ENCODE measurements at regions not wholly inside any gene's neighbourhood (a gene's known extent, or its start where the extent isn't known, plus 50 kb on each side); places are given as distances from the start of the nearest gene placed in this dataset.

- Mint-ChIP-seq H3K27ac (no peak overlapping the region), H3K36me3 (ENCODE audit: low read depth) (no peaks in the 10 kb centered on the region)
Observed at GRCh38 chr12:18992336-18992735, 137.2 kb upstream of the PLEKHA5 start.

DNA sequence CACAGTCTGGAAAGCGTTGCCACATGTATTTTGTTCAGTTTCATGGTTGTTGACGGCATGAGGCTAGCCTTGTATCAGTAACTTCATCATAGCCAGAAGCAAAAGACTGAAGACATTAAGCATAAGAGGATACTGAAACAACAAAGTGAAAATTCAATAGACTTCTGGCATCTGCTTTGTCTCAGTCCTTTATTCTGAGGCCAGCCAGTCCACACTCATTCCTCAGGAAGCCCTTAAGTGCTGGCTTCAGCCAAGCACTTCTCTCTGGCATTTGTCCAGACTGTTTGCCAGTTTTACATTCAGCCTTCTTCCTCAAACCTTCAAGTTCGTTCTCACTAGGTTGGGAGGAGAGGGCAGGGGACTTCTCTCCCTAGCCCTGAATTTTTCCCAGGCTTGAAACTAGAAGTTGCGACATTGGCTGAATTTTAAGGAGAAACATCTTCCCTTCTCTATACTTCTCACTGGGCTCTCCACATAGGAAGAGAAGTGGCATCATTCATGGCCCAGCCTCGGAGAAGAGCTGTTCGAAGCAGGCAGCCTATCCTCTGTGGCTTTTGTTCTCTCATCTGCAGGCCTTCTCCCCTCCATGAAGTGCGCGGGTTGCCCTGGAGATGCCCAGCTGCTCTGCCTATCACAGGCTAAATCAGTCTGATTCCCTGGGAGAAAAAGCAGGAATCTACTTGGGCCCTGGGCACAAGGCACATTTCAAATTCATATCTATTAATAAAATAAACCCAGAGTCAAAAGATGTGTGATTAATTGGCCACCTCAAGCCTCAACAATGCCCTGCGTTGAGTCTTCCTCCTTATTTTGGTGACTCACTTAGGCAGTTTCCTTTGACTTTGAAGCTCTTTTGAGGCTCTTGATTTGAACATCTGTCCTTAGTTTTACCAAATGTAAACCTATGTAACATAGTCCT, 130.9 kb upstream of the PLEKHA5 start:
- H3K4me3 Mint-ChIP-seq: no peak overlapping the region
- no peaks in the 10 kb centered on the region for H3K36me3 Mint-ChIP-seq (ENCODE audit: low read depth)
- H3K27ac Mint-ChIP-seq: no peak overlapping the region
- ATAC-seq (no peak), DNase-seq (no peak)
- ChIA-PET CTCF (no interaction called here), POLR2A (no interaction called here)
- no peaks in the 10 kb centered on the region for H3K9me3 Mint-ChIP-seq (ENCODE audit: insufficient read depth)
- no peaks in the 10 kb centered on the region for H3K27me3 Mint-ChIP-seq (ENCODE audit: low read depth)
- H3K4me1 Mint-ChIP-seq (ENCODE audit: low read depth): no peaks in the 10 kb centered on the region

More at GRCh38 chr12:18992336-18992735, 137.2 kb upstream of the PLEKHA5 start:
- H3K4me3 Mint-ChIP-seq: no peak overlapping the region
- no peaks in the 10 kb centered on the region for H3K27me3 Mint-ChIP-seq (ENCODE audit: low read depth)
- no peaks in the 10 kb centered on the region for H3K4me1 Mint-ChIP-seq (ENCODE audit: low read depth)
- POLR2A ChIA-PET: no interaction called here
- ATAC-seq (no peak), DNase-seq (no peak)
- no peaks in the 10 kb centered on the region for H3K9me3 Mint-ChIP-seq (ENCODE audit: insufficient read depth)
- CTCF ChIA-PET: no interaction called here

DNA sequence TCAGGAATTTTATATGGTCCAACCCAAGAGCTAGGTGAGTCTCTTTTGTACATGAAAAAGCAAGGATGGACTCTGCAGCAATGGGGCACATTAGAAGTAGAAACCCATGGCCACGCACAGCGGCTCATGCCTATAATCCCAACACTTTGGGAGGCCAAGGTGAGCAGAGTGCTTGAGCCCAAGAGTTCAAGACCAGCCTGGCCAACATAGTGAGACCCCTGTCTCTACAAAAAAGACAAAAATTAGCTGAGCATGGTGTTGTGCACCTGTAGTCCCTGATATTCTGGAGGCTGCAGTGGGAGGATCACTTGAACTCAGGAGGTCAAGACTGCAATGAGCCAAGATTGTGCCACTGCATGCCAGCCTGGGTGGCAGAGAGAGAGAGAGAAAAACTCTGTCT, 128.7 kb upstream of the PLEKHA5 start:
- CTCF ChIA-PET: no interaction called here
- no peaks in the 10 kb centered on the region for H3K36me3 Mint-ChIP-seq (ENCODE audit: low read depth)
- no peaks in the 10 kb centered on the region for H3K4me1 Mint-ChIP-seq (ENCODE audit: low read depth)
- no peak overlapping the region for H3K27ac Mint-ChIP-seq
- POLR2A ChIA-PET: no interaction called here
- ATAC-seq: no peak
- H3K27me3 Mint-ChIP-seq (ENCODE audit: low read depth): no peaks in the 10 kb centered on the region
- no peak overlapping the region for H3K4me3 Mint-ChIP-seq
- no peak for DNase-seq
- H3K9me3 Mint-ChIP-seq (ENCODE audit: insufficient read depth): no peaks in the 10 kb centered on the region

GRCh38 chr12:19002216-19002615, 127.3 kb upstream of the PLEKHA5 start:
- CTCF ChIA-PET: no interaction called here
- Mint-ChIP-seq H3K9me3 (ENCODE audit: insufficient read depth) (no peaks in the 10 kb centered on the region), H3K4me3 (no peak overlapping the region), H3K27ac (no peak overlapping the region), H3K27me3 (ENCODE audit: low read depth) (no peaks in the 10 kb centered on the region), H3K4me1 (ENCODE audit: low read depth) (no peaks in the 10 kb centered on the region), H3K36me3 (ENCODE audit: low read depth) (no peaks in the 10 kb centered on the region)
- POLR2A ChIA-PET: no interaction called here
- DNase-seq (no peak), ATAC-seq (no peak)

GRCh38 chr12:19003141-19003540, 126.4 kb upstream of the PLEKHA5 start:
- CTCF ChIA-PET: no interaction called here
- POLR2A ChIA-PET: no interaction called here

DNA sequence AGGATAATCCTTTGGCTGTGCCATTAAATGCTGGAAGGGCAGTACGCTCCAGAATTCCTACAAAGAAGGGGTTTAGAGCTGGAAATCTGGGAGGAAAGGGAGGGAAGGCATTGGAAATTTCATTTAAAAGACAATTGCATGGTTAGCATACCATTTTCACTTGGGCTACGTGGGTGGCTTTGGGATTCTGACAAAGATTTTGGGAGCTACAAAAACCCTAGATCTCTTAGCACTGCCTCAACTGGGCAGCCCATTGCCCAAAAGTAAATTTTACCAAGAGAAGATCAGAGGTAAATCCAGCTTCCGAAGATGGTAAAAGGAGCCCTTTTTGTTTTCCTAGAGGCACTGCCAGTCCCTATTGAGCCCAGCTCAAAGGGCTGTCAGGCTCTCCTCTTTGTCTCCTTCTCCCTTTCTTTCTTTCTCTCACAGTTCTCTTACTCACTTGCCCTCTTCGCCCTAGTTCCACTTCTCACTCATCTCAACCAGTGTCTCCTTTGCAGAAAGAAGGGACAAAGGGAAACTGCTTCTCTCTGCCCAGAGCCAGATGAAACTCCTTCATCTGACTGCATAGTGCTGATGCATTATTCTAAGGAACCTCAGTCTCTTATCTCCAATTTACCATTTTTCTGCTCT, 125.4 kb upstream of the PLEKHA5 start:
- DNase-seq (no peak), ATAC-seq (no peak)
- H3K36me3 Mint-ChIP-seq (ENCODE audit: low read depth): no peaks in the 10 kb centered on the region
- POLR2A ChIA-PET: no interaction called here
- CTCF ChIA-PET: no interaction called here
- H3K9me3 Mint-ChIP-seq (ENCODE audit: insufficient read depth): no peaks in the 10 kb centered on the region
- no peaks in the 10 kb centered on the region for H3K27me3 Mint-ChIP-seq (ENCODE audit: low read depth)
- H3K27ac Mint-ChIP-seq: no peak overlapping the region
- no peaks in the 10 kb centered on the region for H3K4me1 Mint-ChIP-seq (ENCODE audit: low read depth)
- H3K4me3 Mint-ChIP-seq: no peak overlapping the region

More at GRCh38 chr12:19003141-19003540, 126.4 kb upstream of the PLEKHA5 start:
- Mint-ChIP-seq H3K27me3 (ENCODE audit: low read depth) (no peaks in the 10 kb centered on the region), H3K27ac (no peak overlapping the region), H3K4me1 (ENCODE audit: low read depth) (no peaks in the 10 kb centered on the region), H3K9me3 (ENCODE audit: insufficient read depth) (no peaks in the 10 kb centered on the region), H3K36me3 (ENCODE audit: low read depth) (no peaks in the 10 kb centered on the region), H3K4me3 (no peak overlapping the region)
- no peak for ATAC-seq
- DNase-seq: no peak

- no peak overlapping the region for H3K27ac Mint-ChIP-seq
- ATAC-seq (no peak), DNase-seq (no peak)
- no peaks in the 10 kb centered on the region for H3K27me3 Mint-ChIP-seq (ENCODE audit: low read depth)
- no peaks in the 10 kb centered on the region for H3K36me3 Mint-ChIP-seq (ENCODE audit: low read depth)
- H3K4me1 Mint-ChIP-seq (ENCODE audit: low read depth): no peaks in the 10 kb centered on the region
- POLR2A ChIA-PET: no interaction called here
- no peak overlapping the region for H3K4me3 Mint-ChIP-seq
- CTCF ChIA-PET: no interaction called here
- no peaks in the 10 kb centered on the region for H3K9me3 Mint-ChIP-seq (ENCODE audit: insufficient read depth)
Observed at GRCh38 chr12:19005257-19005801, 124.2 kb upstream of the PLEKHA5 start.

DNA sequence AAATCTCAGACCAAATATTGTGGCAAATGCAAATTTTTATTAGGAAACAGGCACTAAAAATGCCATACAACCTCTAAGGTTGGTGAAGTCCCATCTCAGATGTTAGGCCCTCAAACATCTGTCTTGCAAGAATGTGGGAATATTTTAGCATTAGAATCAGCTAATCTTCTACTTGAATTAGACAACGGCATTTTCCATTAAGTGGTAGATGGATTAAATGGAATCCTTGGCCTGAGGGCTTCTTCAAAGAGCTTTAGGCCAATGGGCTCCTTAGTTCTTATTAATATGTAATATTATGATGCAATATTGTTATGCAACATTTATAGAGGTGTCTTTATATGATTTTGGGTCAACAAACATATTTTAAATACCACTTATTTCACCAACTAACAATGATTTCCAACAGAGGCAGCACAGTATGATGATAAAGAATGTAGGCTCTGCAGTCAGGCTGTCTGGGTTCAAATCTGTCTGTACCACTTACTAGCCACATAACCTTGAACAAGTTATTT, 122.9 kb upstream of the PLEKHA5 start:
- POLR2A ChIA-PET: no interaction called here
- H3K4me1 Mint-ChIP-seq (ENCODE audit: low read depth): no peaks in the 10 kb centered on the region
- no peak for ATAC-seq
- CTCF ChIA-PET: no interaction called here
- no peaks in the 10 kb centered on the region for H3K9me3 Mint-ChIP-seq (ENCODE audit: insufficient read depth)
- no peak overlapping the region for H3K27ac Mint-ChIP-seq
- no peak for DNase-seq
- no peaks in the 10 kb centered on the region for H3K36me3 Mint-ChIP-seq (ENCODE audit: low read depth)
- no peaks in the 10 kb centered on the region for H3K27me3 Mint-ChIP-seq (ENCODE audit: low read depth)
- no peak overlapping the region for H3K4me3 Mint-ChIP-seq

- Mint-ChIP-seq H3K4me3 (no peak overlapping the region), H3K36me3 (ENCODE audit: low read depth) (no peaks in the 10 kb centered on the region), H3K27ac (no peak overlapping the region), H3K4me1 (ENCODE audit: low read depth) (no peaks in the 10 kb centered on the region), H3K27me3 (ENCODE audit: low read depth) (no peaks in the 10 kb centered on the region), H3K9me3 (ENCODE audit: insufficient read depth) (no peaks in the 10 kb centered on the region)
- POLR2A ChIA-PET: no interaction called here
- ATAC-seq (no peak), DNase-seq (no peak)
- CTCF ChIA-PET: no interaction called here
Observed at GRCh38 chr12:19008102-19008501, 121.4 kb upstream of the PLEKHA5 start.

GRCh38 chr12:19010087-19010486, 119.4 kb upstream of the PLEKHA5 start:
- no peaks in the 10 kb centered on the region for H3K4me1 Mint-ChIP-seq (ENCODE audit: low read depth)
- ChIA-PET POLR2A (no interaction called here), CTCF (no interaction called here)
- no peak overlapping the region for H3K27ac Mint-ChIP-seq
- H3K4me3 Mint-ChIP-seq: no peak overlapping the region
- H3K27me3 Mint-ChIP-seq (ENCODE audit: low read depth): no peaks in the 10 kb centered on the region
- no peak for ATAC-seq
- no peaks in the 10 kb centered on the region for H3K36me3 Mint-ChIP-seq (ENCODE audit: low read depth)
- H3K9me3 Mint-ChIP-seq (ENCODE audit: insufficient read depth): no peaks in the 10 kb centered on the region
- no peak for DNase-seq

GRCh38 chr12:19010726-19011125, 118.8 kb upstream of the PLEKHA5 start:
- H3K9me3 Mint-ChIP-seq (ENCODE audit: insufficient read depth): no peaks in the 10 kb centered on the region
- DNase-seq (no peak), ATAC-seq (no peak)
- ChIA-PET CTCF (no interaction called here), POLR2A (no interaction called here)
- no peaks in the 10 kb centered on the region for H3K27me3 Mint-ChIP-seq (ENCODE audit: low read depth)
- H3K4me3 Mint-ChIP-seq: no peak overlapping the region
- no peaks in the 10 kb centered on the region for H3K4me1 Mint-ChIP-seq (ENCODE audit: low read depth)
- no peak overlapping the region for H3K27ac Mint-ChIP-seq
- no peaks in the 10 kb centered on the region for H3K36me3 Mint-ChIP-seq (ENCODE audit: low read depth)

GRCh38 chr12:19012965-19013364, 116.6 kb upstream of the PLEKHA5 start:
- no peaks in the 10 kb centered on the region for H3K36me3 Mint-ChIP-seq (ENCODE audit: low read depth)
- CTCF ChIA-PET: no interaction called here
- no peaks in the 10 kb centered on the region for H3K27me3 Mint-ChIP-seq (ENCODE audit: low read depth)
- no peak overlapping the region for H3K4me3 Mint-ChIP-seq
- ATAC-seq: no peak
- H3K4me1 Mint-ChIP-seq (ENCODE audit: low read depth): no peaks in the 10 kb centered on the region
- no peak for DNase-seq
- no peak overlapping the region for H3K27ac Mint-ChIP-seq
- POLR2A ChIA-PET: no interaction called here
- no peaks in the 10 kb centered on the region for H3K9me3 Mint-ChIP-seq (ENCODE audit: insufficient read depth)
